GM12892 (cell line): ENCODE measurements at regions not wholly inside any gene's neighbourhood (a gene's known extent, or its start where the extent isn't known, plus 50 kb on each side); places are given as distances from the start of the nearest gene placed in this dataset.

Experiments used
- POLR2A ChIP-seq: IDR thresholded peaks from 2 replicates; pipeline ENCODE4 v1.6.1; 2011; ENCODE audit warnings: low read depth, low read length, control low read depth
- POLR2AphosphoS5 ChIP-seq: IDR thresholded peaks from 2 replicates; pipeline ENCODE4 v1.6.1; 2011; ENCODE audit warnings: low read depth, low read length, control low read depth

- no peak for TF ChIP-seq POLR2A
- no peak for TF ChIP-seq POLR2AphosphoS5
These were observed 205.0 kb upstream of the RPL34 start for GRCh38 chr4:108415389-108415788.
